Neural cell (in vitro differentiated cells): ENCODE measurements at regions not wholly inside any gene's neighbourhood (a gene's known extent, or its start where the extent isn't known, plus 50 kb on each side); places are given as distances from the start of the nearest gene placed in this dataset.
"Not testable (repeated sequence)": the region's sequence is repeated elsewhere in the genome, so short reads cannot be mapped to it uniquely, and the experiment has no call there.

ENCODE experiments used
- H2AFZ ChIP-seq: fragments of 200-600, 300-800 bp; sonication (generic), shearing (Covaris generic); 2 replicates; pipeline ENCODE4 v1.6.0; 2014; ENCODE audit warnings: low read depth, mild to moderate bottlenecking, antibody characterized with exemption, low read length, moderate library complexity
- H3F3A ChIP-seq: fragments of 200-600 bp; shearing (Covaris generic); 2 replicates; pipeline ENCODE4 v1.6.1; 2016; ENCODE audit warnings: mild to moderate bottlenecking, moderate library complexity, mixed read lengths, antibody characterized with exemption, low read length; ENCODE audit not compliant: insufficient read depth, poor library complexity, severe bottlenecking
- H3K27ac ChIP-seq: fragments of 200-600, 300-800 bp; sonication (generic), shearing (Covaris generic); 2 replicates; pipeline ENCODE4 v1.5.1; 2014; ENCODE audit warnings: mild to moderate bottlenecking, low read length, moderate library complexity
- H3K27me3 ChIP-seq: fragments of 300-800, 200-600 bp; sonication (generic), shearing (Covaris generic); 2 replicates; pipeline ENCODE4 v1.6.0; 2014; ENCODE audit warnings: mild to moderate bottlenecking, low read depth, low read length, moderate library complexity; ENCODE audit not compliant: insufficient read depth
- H3K36me3 ChIP-seq: fragments of 300-800, 200-600 bp; sonication (generic), shearing (Covaris generic); 2 replicates; pipeline ENCODE4 v1.5.1; 2014; ENCODE audit warnings: mild to moderate bottlenecking, antibody characterized with exemption, low read length, moderate library complexity; ENCODE audit not compliant: insufficient read depth
- H3K4me2 ChIP-seq: fragments of 300-800, 200-600 bp; sonication (generic), shearing (Covaris generic); 2 replicates; pipeline ENCODE4 v1.6.0; 2014; ENCODE audit warnings: mild to moderate bottlenecking, low read length
- H3K4me3 ChIP-seq: fragments of 300-800, 200-600 bp; sonication (generic), shearing (Covaris generic); 2 replicates; pipeline ENCODE4 v1.5.1; 2014; ENCODE audit warnings: mild to moderate bottlenecking, low read length, moderate library complexity
- H3K79me2 ChIP-seq: fragments of 200-600 bp; shearing (Covaris generic); replicated peaks from 2 replicates; pipeline ENCODE4 v1.6.0; 2014; ENCODE audit warnings: mild to moderate bottlenecking, low read length, moderate library complexity; ENCODE audit not compliant: insufficient read depth
- H3K9ac ChIP-seq: fragments of 300-800, 200-600 bp; sonication (generic), shearing (Covaris generic); 2 replicates; pipeline ENCODE4 v1.6.1; 2016; ENCODE audit warnings: mild to moderate bottlenecking, low read length, mixed read lengths
- H3K9me2 ChIP-seq: fragments of 200-600 bp; shearing (Covaris generic); 2 replicates; pipeline ENCODE4 v1.6.1; 2016; ENCODE audit warnings: mild to moderate bottlenecking, low read length, mixed read lengths; ENCODE audit not compliant: insufficient read depth
- H3K9me3 ChIP-seq: fragments of 200-600, 300-800 bp; sonication (generic), shearing (Covaris generic); 2 replicates; pipeline ENCODE4 v1.6.1; 2016; ENCODE audit warnings: mild to moderate bottlenecking, mixed run types, low read length, moderate library complexity, mixed read lengths
- H4K20me1 ChIP-seq: fragments of 200-600 bp; shearing (Covaris generic); 2 replicates; pipeline ENCODE4 v1.6.1; 2016; ENCODE audit warnings: mild to moderate bottlenecking, mixed run types; ENCODE audit not compliant: insufficient read depth
- CTCF ChIP-seq: fragments of 450-650 bp; IDR thresholded peaks from 2 replicates; pipeline ENCODE4 v1.5.1; 2014; ENCODE audit warnings: antibody characterized with exemption, mild to moderate bottlenecking, moderate library complexity; ENCODE audit not compliant: poor library complexity, severe bottlenecking
- EP300 ChIP-seq: fragments of 450-650 bp; conservative IDR thresholded peaks from 2 replicates; pipeline ENCODE4 v1.6.1; 2014; ENCODE audit warnings: antibody characterized with exemption, mild to moderate bottlenecking, moderate library complexity; ENCODE audit not compliant: poor library complexity, severe bottlenecking
- EZH2 ChIP-seq: fragments of 200-600, 300-800 bp; shearing (Covaris generic), sonication (generic); IDR thresholded peaks from 2 replicates; pipeline ENCODE4 v1.6.1; 2014; ENCODE audit warnings: antibody characterized with exemption, low read length, borderline replicate concordance, mild to moderate bottlenecking; ENCODE audit not compliant: insufficient read depth, poor library complexity, severe bottlenecking
- MXI1 ChIP-seq: fragments of 450-650 bp; conservative IDR thresholded peaks from 2 replicates; pipeline ENCODE4 v1.6.1; 2014; ENCODE audit warnings: antibody characterized with exemption, mild to moderate bottlenecking; ENCODE audit not compliant: poor library complexity, severe bottlenecking
- POLR2AphosphoS5 ChIP-seq: IDR thresholded peaks from 2 replicates; pipeline ENCODE4 v1.6.1; 2012
- RAD21 ChIP-seq: fragments of 450-650 bp; conservative IDR thresholded peaks from 2 replicates; pipeline ENCODE4 v1.6.1; 2014; ENCODE audit warnings: antibody characterized with exemption, mild to moderate bottlenecking, moderate library complexity
- REST ChIP-seq: IDR thresholded peaks from 2 replicates; pipeline ENCODE4 v1.6.1; 2012; ENCODE audit warnings: borderline replicate concordance
- SMC3 ChIP-seq: fragments of 450-650 bp; conservative IDR thresholded peaks from 2 replicates; pipeline ENCODE4 v1.6.1; 2014; ENCODE audit warnings: antibody characterized with exemption, mild to moderate bottlenecking, moderate library complexity; ENCODE audit not compliant: poor library complexity
- TAF1 ChIP-seq: IDR thresholded peaks from 2 replicates; pipeline ENCODE4 v1.6.1; 2012; ENCODE audit warnings: low read depth

- no peaks in the 10 kb centered on the region for H3K9me3 ChIP-seq
- no peaks in the 10 kb centered on the region for H3K79me2 ChIP-seq
- no peak overlapping the region for H3K4me2 ChIP-seq
- no peak overlapping the region for H3K4me3 ChIP-seq
- H3K9ac ChIP-seq, result no peak overlapping the region
- H4K20me1 ChIP-seq, result no peaks in the 10 kb centered on the region
- H3K36me3 ChIP-seq, result no peaks in the 10 kb centered on the region
- no peak overlapping the region for H3K27ac ChIP-seq
- no peak for TF ChIP-seq RAD21
- no peak for TF ChIP-seq EZH2
- TF ChIP-seq SMC3, result no peak
- no peak for TF ChIP-seq REST
- no peak for TF ChIP-seq EP300
- TF ChIP-seq TAF1, result no peak
- TF ChIP-seq CTCF, result no peak
- no peak for TF ChIP-seq MXI1
- no peak for TF ChIP-seq POLR2AphosphoS5
- no peaks in the 10 kb centered on the region for H3F3A ChIP-seq
- no peaks in the 10 kb centered on the region for H3K9me2 ChIP-seq
- H2AFZ ChIP-seq, result no peak overlapping the region
- H3K27me3 ChIP-seq, result no peaks in the 10 kb centered on the region
Measured at GRCh38 chrX:3516051-3516541, 169.6 kb upstream of the MXRA5 start.

- TF ChIP-seq POLR2AphosphoS5 (no peak), RAD21 (no peak), EP300 (no peak), CTCF (no peak), MXI1 (no peak), SMC3 (no peak), TAF1 (no peak), EZH2 (no peak), REST (no peak)
- Histone ChIP-seq H3K9me2 (no peaks in the 10 kb centered on the region), H3K79me2 (no peaks in the 10 kb centered on the region), H3K4me2 (no peak overlapping the region), H3K9ac (no peak overlapping the region), H3K36me3 (no peaks in the 10 kb centered on the region), H3K27ac (no peak overlapping the region), H4K20me1 (no peaks in the 10 kb centered on the region), H3K27me3 (no peaks in the 10 kb centered on the region), H3K9me3 (no peaks in the 10 kb centered on the region), H3F3A (no peaks in the 10 kb centered on the region), H2AFZ (no peak overlapping the region), H3K4me3 (no peak overlapping the region)
Measured at GRCh38 chrX:3514996-3515395, 168.5 kb upstream of the MXRA5 start.

- H3K4me3 ChIP-seq, H3K9me2 ChIP-seq, H3K9me3 ChIP-seq, H3F3A ChIP-seq, H3K4me2 ChIP-seq, H3K27me3 ChIP-seq, H2AFZ ChIP-seq, H3K36me3 ChIP-seq, H3K79me2 ChIP-seq, H3K27ac ChIP-seq, H4K20me1 ChIP-seq, H3K9ac ChIP-seq: not testable (repeated sequence)
Measured at GRCh38 chrX:3512150-3512549, 165.7 kb upstream of the MXRA5 start.
